ENCODE measurements at regions not wholly inside any gene's neighbourhood (a gene's known extent, or its start where the extent isn't known, plus 50 kb on each side); places are given as distances from the start of the nearest gene placed in this dataset.

DNA sequence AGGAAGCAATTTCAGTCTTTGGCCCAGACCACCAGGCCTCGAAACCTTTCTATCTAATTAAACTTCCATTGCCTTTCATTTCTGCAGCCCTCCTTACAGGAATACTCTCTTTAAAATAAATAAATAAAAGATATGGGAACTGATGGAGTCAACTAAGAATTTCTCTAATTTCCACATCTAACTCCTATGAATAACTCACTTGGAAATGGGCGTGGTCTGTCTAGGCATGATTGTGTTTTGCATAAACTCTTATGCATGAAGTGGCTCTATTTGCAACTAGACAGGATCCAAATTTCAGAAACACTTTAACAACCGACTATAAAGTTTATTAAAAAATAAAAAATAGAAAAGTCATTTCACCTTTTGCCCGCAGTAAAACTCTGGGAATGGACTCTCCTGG, 199.5 kb downstream of the ADSS2 start:
- no peak for TF ChIP-seq ZNF211 (tag by site-specific recombination; IDR thresholded peaks at IDR 0.05; ENCODE audit: low read depth)
- no peak for TF ChIP-seq KLF10 (tag by site-specific recombination; IDR thresholded peaks at IDR 0.05)
